D721Med (cell line): ENCODE measurements at regions not wholly inside any gene's neighbourhood (a gene's known extent, or its start where the extent isn't known, plus 50 kb on each side); places are given as distances from the start of the nearest gene placed in this dataset.

Source experiments
- DNase-seq: peaks from one replicate; pipeline ENCODE4 v3.0.0; 2011; ENCODE audit warnings: low spot score; ENCODE audit not compliant: insufficient read length
- FAIRE-seq: peaks from 2 replicates; lab custom pipeline; 2011; peaks lifted over from hg19 to GRCh38; lab: Jason Lieb, UNC
- TF ChIP-seq, protein P1 (sequence below): IDR thresholded peaks from 2 replicates; pipeline ENCODE4 v1.5.1; 2012; ENCODE audit warnings: mild to moderate bottlenecking, control low read depth; ENCODE audit not compliant: insufficient read depth; ENCODE audit errors: missing control alignments

- DNase-seq (no peak), FAIRE-seq (no peak)
- TF ChIP-seq, protein P1, sequence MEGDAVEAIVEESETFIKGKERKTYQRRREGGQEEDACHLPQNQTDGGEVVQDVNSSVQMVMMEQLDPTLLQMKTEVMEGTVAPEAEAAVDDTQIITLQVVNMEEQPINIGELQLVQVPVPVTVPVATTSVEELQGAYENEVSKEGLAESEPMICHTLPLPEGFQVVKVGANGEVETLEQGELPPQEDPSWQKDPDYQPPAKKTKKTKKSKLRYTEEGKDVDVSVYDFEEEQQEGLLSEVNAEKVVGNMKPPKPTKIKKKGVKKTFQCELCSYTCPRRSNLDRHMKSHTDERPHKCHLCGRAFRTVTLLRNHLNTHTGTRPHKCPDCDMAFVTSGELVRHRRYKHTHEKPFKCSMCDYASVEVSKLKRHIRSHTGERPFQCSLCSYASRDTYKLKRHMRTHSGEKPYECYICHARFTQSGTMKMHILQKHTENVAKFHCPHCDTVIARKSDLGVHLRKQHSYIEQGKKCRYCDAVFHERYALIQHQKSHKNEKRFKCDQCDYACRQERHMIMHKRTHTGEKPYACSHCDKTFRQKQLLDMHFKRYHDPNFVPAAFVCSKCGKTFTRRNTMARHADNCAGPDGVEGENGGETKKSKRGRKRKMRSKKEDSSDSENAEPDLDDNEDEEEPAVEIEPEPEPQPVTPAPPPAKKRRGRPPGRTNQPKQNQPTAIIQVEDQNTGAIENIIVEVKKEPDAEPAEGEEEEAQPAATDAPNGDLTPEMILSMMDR = no peak
These were observed 121.5 kb downstream of the FAM76B start for GRCh38 chr11:95668131-95668530.

DNA sequence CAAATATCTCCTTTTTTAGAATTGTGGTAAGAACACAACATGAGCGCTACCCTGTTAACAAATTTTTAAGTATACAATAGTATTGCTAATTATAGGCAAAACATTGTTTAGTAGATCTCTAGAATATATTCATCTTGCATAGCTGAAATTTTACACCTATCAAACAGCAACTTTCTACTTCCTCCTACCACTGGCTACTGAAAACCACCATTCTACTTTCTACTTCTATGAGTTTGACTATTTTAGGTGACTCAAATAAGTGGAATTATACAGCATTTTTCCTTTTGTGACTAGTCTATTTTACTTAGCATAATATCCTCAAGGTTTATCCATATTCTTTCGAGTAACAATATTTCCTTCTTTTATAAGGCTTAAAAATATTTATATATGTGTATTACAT, 128.4 kb downstream of the FAM76B start:
- TF ChIP-seq, protein P1 = no peak
- FAIRE-seq (no peak), DNase-seq (no peak)

- DNase-seq (no peak), FAIRE-seq (no peak)
- TF ChIP-seq, protein P1 = no peak
These were observed 129.5 kb downstream of the FAM76B start for GRCh38 chr11:95660038-95660437.

DNA sequence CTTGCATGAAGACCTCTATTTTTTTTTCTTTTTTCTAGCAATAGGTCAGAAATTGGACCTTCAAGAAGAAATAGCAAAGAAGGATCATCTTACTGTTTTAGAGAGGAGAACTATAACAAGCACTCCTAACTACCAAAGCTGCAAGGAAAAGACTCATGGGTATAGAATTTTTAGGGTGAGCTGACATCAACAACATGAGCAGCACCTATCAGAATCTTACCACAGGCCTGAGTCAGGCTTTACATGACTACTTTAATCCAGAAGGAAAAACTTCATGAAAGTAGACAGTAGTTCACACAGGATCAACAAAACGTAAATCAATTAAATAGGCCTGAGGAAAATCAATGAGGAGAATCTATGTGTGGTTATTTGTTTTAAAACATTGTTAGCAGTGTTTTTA, 130.5 kb downstream of the FAM76B start:
- TF ChIP-seq, protein P1 = no peak

GRCh38 chr11:95655536-95655935, 134.0 kb downstream of the FAM76B start:
- DNase-seq (no peak), FAIRE-seq (no peak)
- TF ChIP-seq, protein P1 = no peak

More for the DNA sequence above, 130.5 kb downstream of the FAM76B start:
- DNase-seq (no peak), FAIRE-seq (no peak)

- DNase-seq (no peak), FAIRE-seq (no peak)
- TF ChIP-seq, protein P1 = no peak
These were observed 135.9 kb downstream of the FAM76B start for GRCh38 chr11:95653680-95654079.

DNA sequence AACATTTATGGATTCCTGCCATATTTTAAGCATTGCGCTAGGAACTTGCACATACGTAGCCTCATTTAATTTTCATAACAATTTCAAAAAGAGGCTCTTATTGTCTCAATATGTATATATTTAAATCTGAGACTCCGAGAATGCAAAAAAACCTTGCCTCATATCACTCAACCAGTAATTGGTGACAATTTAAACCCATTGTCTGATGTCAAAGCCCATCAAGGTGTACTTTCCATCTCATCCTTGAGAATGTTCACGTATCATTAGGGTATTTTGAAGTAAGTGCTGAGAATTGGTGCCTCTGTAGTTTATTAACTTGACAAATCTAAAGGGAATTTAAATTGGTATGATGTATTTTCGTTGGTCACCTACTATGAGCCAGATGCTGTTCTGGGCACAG, 136.5 kb downstream of the FAM76B start:
- TF ChIP-seq, protein P1 = no peak
- no peak for DNase-seq
- no peak for FAIRE-seq
